Caco-2 (cell line): ENCODE measurements at regions not wholly inside any gene's neighbourhood (a gene's known extent, or its start where the extent isn't known, plus 50 kb on each side); places are given as distances from the start of the nearest gene placed in this dataset.

Source experiments
- BruUV-seq: library from RNA; stranded (reverse); fragments of 400-500 nt; replicated peaks from 2 replicates; lab custom pipeline; 2021; lab: Mats Ljungman, UMichigan
- CTCF ChIA-PET: fragments of 300-600 bp; sonication (Branson Sonifier 250); formaldehyde crosslinking; loops from one replicate; lab custom pipeline; 2022; ENCODE audit warnings: antibody characterized with exemption; lab: Charles Lee
- POLR2A ChIA-PET: fragments of 300-600 bp; sonication (Branson Sonifier 250); formaldehyde crosslinking; loops from one replicate; lab custom pipeline; 2022; ENCODE audit warnings: antibody characterized with exemption; lab: Charles Lee
- DNase-seq, 2 experiments: peaks; one replicate each; pipeline versions ENCODE4 v3.0.0 to v3.0.0-alpha.2; 2020 to 2022
- H3K27me3 ChIP-seq: replicated peaks from 2 replicates; pipeline ENCODE4 v1.6.0; 2011; ENCODE audit warnings: low read length; ENCODE audit not compliant: control insufficient read depth, insufficient read depth
- H3K36me3 ChIP-seq: 2 replicates; pipeline ENCODE4 v1.5.1; 2011; ENCODE audit warnings: low read length; ENCODE audit not compliant: control insufficient read depth, insufficient read depth
- H3K4me1 ChIP-seq: fragments of 250-450 bp; sonication (Bioruptor Pico); 2 replicates; pipeline ENCODE4 v1.5.1; 2020; ENCODE audit warnings: mild to moderate bottlenecking
- H3K4me3 ChIP-seq: 2 replicates; pipeline ENCODE4 v1.5.1; 2011; ENCODE audit warnings: low read depth, mild to moderate bottlenecking, control low read depth, low read length
- H3K9me3 ChIP-seq: fragments of 250-450 bp; sonication (Bioruptor Pico); 2 replicates; pipeline ENCODE4 v1.5.1; 2020; ENCODE audit warnings: mild to moderate bottlenecking, moderate library complexity
- H3K27ac Mint-ChIP-seq: one replicate; pipeline ENCODE4 v1.8.0; 2022; ENCODE audit warnings: mixed read lengths; ENCODE audit not compliant: unreplicated experiment
- H3K27me3 Mint-ChIP-seq: one replicate; pipeline ENCODE4 v1.8.0; 2022; ENCODE audit warnings: mixed read lengths; ENCODE audit not compliant: insufficient read depth, unreplicated experiment
- H3K36me3 Mint-ChIP-seq: one replicate; pipeline ENCODE4 v1.8.0; 2022; ENCODE audit warnings: mild to moderate bottlenecking, mixed read lengths; ENCODE audit not compliant: insufficient read depth, unreplicated experiment
- H3K4me1 Mint-ChIP-seq: one replicate; pipeline ENCODE4 v1.8.0; 2022; ENCODE audit warnings: low read depth, mixed read lengths; ENCODE audit not compliant: unreplicated experiment
- H3K4me3 Mint-ChIP-seq: one replicate; pipeline ENCODE4 v1.8.0; 2022; ENCODE audit warnings: mild to moderate bottlenecking, moderate library complexity, mixed read lengths; ENCODE audit not compliant: unreplicated experiment
- H3K9me3 Mint-ChIP-seq: one replicate; pipeline ENCODE4 v1.8.0; 2022; ENCODE audit warnings: mixed read lengths; ENCODE audit not compliant: unreplicated experiment
- intact Hi-C: fragments of 100-400 bp; cut with micrococcal nuclease; formaldehyde crosslinking; loops from one replicate; pipeline ENCODE4 v1.10.0; 2022; ENCODE audit not compliant: unreplicated experiment
- TF ChIP-seq, protein P1 (sequence below), 2 experiments: fragments of 200-600 bp in 1 of 2; IDR thresholded peaks; 1 replicate in 1 of 2; 2 replicates in 1 of 2; pipeline versions ENCODE4 v1.5.1 to v1.8.0; 2011 to 2022; ENCODE audit warnings: antibody characterized with exemption in 1 of 2, control low read depth in 1 of 2, inconsistent platforms in 1 of 2, low read depth in 1 of 2, low read length in 1 of 2, mild to moderate bottlenecking in 1 of 2, moderate library complexity in 1 of 2; ENCODE audit not compliant: insufficient read depth in 1 of 2, severe bottlenecking in 1 of 2, unreplicated experiment in 1 of 2

DNA sequence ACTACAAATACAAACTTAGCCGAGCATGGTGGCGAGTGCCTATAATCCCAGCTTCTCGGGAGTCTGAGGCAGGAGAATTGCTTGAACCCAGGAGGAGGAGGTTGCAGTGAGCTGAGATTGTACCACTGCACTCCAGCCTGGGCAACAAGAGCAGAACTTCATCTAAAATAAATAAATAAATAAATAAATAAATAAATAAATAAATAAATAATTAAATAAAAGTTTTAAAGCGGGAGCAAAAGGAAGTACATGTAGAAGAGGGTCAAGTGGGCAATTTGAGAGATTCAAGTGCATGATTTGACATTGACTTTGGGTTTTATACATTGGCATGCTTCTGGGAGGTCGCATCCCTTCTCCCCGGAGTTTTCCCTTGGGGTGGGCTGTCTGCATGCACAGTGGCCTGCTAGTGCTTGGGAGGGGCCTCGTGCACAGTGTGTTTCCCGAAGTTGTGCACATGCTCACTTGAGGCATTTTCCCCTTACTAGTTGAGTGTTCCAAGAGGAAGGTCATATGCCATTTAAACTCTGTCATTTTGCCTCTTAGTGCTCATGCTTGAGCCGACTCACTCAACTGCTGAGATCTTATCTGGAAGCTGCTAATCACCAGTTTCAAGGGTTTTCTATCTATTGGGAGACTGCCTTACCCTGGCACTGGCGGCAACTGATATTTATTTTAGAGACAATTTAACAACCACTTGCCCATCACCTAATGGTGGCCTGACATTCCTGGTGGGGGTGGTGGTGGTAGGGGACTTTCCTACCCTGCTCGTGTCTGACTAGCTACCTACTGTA is 193.2 kb upstream of the MPHOSPH6 start:
- DNase-seq: no peak
- Histone ChIP-seq H3K9me3 (no peaks in the 10 kb centered on the region), H3K4me3 (no peak overlapping the region), H3K4me1 (0 out of 2 replicates have a peak, but pooled peaks cover 5% of the 10 kb centered on the region), H3K36me3 (no peaks in the 10 kb centered on the region), H3K27me3 (no peaks in the 10 kb centered on the region; the same call in 1 of the 2 replicates)
- Mint-ChIP-seq H3K9me3 (no peaks in the 10 kb centered on the region), H3K27me3 (peaks cover 21% of the 10 kb centered on the region), H3K4me3 (no peak overlapping the region), H3K4me1 (peaks cover 7% of the 10 kb centered on the region), H3K27ac (no peak overlapping the region), H3K36me3 (no peaks in the 10 kb centered on the region)
- no TSS peak for BruUV-seq
- CTCF ChIA-PET: no interaction called here
- POLR2A ChIA-PET: no interaction called here
- TF ChIP-seq, protein P1, sequence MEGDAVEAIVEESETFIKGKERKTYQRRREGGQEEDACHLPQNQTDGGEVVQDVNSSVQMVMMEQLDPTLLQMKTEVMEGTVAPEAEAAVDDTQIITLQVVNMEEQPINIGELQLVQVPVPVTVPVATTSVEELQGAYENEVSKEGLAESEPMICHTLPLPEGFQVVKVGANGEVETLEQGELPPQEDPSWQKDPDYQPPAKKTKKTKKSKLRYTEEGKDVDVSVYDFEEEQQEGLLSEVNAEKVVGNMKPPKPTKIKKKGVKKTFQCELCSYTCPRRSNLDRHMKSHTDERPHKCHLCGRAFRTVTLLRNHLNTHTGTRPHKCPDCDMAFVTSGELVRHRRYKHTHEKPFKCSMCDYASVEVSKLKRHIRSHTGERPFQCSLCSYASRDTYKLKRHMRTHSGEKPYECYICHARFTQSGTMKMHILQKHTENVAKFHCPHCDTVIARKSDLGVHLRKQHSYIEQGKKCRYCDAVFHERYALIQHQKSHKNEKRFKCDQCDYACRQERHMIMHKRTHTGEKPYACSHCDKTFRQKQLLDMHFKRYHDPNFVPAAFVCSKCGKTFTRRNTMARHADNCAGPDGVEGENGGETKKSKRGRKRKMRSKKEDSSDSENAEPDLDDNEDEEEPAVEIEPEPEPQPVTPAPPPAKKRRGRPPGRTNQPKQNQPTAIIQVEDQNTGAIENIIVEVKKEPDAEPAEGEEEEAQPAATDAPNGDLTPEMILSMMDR (IDR thresholded peaks at IDR 0.05; ENCODE audit: insufficient read depth in 1 of 2, low read depth in 1 of 2, low read length in 1 of 2, severe bottlenecking in 1 of 2, unreplicated experiment in 1 of 2): no peak
- intact Hi-C loops: no loop called here

DNA sequence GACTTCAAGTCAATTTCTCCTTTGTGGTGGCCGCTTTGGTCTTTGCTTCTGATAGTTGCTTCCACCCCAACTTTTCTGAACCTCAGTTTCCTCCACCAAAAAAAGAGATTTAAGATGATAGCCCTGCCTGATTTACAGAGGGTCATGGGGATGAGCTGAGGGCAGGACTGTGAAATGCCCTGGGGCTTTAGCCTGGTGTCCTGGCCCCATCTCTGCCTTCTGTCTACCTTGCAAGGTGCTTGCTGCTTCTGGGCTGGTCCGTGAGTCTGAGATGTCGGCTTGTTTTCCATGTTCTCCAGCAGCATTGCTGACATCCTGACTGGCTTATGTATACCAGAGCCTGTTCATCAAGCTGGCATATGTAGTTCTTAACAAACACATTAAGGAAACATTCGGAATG is 191.9 kb upstream of the MPHOSPH6 start:
- H3K27me3 Mint-ChIP-seq: peaks cover 23% of the 10 kb centered on the region
- intact Hi-C loops: no loop called here
- CTCF ChIA-PET: no interaction called here

DNA sequence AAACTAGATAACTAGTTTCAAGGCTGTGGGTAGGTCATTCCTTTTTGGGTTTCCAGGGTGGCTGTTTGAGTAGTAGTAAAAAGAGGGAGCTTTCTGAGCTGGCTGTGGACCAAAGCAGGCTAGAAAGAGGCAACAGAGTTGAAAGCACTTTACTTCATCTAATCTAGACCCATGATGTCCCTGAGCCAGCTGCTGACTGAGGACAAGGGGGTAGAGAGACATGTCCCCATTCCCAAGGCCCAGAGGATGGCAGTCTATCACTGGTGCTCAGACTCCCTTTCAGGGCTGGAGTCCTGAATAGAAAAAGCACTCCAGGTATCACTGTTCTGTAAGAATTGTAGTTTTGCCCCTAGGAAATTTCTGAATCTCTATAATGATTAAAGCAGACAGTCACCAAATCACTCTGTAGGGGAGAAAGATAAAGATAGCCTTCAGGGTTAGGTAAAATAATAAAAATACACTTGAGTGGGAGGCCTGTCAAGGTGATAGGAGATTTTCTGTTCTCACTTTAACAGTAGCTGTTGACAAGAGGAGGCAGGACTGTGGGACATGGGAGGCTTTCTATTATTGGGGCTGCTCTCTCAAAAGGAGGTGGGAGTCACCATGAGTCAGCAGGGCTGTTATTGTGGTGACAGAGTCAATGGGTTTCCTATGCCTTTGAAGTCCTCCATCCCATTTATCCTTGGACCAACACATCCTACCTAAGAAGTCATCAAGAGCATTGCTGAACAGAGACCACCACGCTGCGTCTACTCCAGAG is 190.2 kb upstream of the MPHOSPH6 start:
- Mint-ChIP-seq H3K4me3 (no peak overlapping the region), H3K4me1 (peaks cover 8% of the 10 kb centered on the region), H3K9me3 (peaks cover 8% of the 10 kb centered on the region), H3K27me3 (peaks cover 24% of the 10 kb centered on the region), H3K36me3 (no peaks in the 10 kb centered on the region), H3K27ac (no peak overlapping the region)
- H3K4me3 ChIP-seq: no peak overlapping the region
- no peaks in the 10 kb centered on the region for H3K27me3 ChIP-seq
- no peaks in the 10 kb centered on the region for H3K36me3 ChIP-seq
- H3K4me1 ChIP-seq: 0 out of 2 replicates have a peak, but pooled peaks cover 5% of the 10 kb centered on the region
- POLR2A ChIA-PET: no interaction called here
- BruUV-seq: no TSS peak
- TF ChIP-seq, protein P1 (IDR thresholded peaks at IDR 0.05; ENCODE audit: insufficient read depth in 1 of 2, low read depth in 1 of 2, low read length in 1 of 2, severe bottlenecking in 1 of 2, unreplicated experiment in 1 of 2): no peak
- no peak for DNase-seq
- no peaks in the 10 kb centered on the region for H3K9me3 ChIP-seq
- CTCF ChIA-PET: interaction anchor here (0.7 kb wide), 1 partner anchor 237 kb away, joined by 3 read pairs; no protein-coding TSS in a partner anchor
- intact Hi-C loops: no loop called here

More for the DNA sequence above, 191.9 kb upstream of the MPHOSPH6 start:
- H3K9me3 Mint-ChIP-seq: no peaks in the 10 kb centered on the region
- Histone ChIP-seq H3K4me1 (0 out of 2 replicates have a peak, but pooled peaks cover 5% of the 10 kb centered on the region), H3K4me3 (no peak overlapping the region), H3K9me3 (no peaks in the 10 kb centered on the region), H3K27me3 (no peaks in the 10 kb centered on the region; the same call in 1 of the 2 replicates), H3K36me3 (no peaks in the 10 kb centered on the region)
- no peaks in the 10 kb centered on the region for H3K36me3 Mint-ChIP-seq
- no peak overlapping the region for H3K27ac Mint-ChIP-seq
- TF ChIP-seq, protein P1 (IDR thresholded peaks at IDR 0.05; ENCODE audit: insufficient read depth in 1 of 2, low read depth in 1 of 2, low read length in 1 of 2, severe bottlenecking in 1 of 2, unreplicated experiment in 1 of 2): no peak
- POLR2A ChIA-PET: no interaction called here
- no TSS peak for BruUV-seq
- no peak for DNase-seq
- H3K4me1 Mint-ChIP-seq: peaks cover 8% of the 10 kb centered on the region
- H3K4me3 Mint-ChIP-seq: no peak overlapping the region
